Uterus (tissue), 3 donors: ENCODE measurements at regions not wholly inside any gene's neighbourhood (a gene's known extent, or its start where the extent isn't known, plus 50 kb on each side); places are given as distances from the start of the nearest gene placed in this dataset.

Experiments used
- DNase-seq, 2 donors: peaks; one replicate each; pipeline ENCODE4 v3.0.0-alpha.2; 2019 to 2020
- H3K27ac ChIP-seq, 2 donors: fragments of 200-600 bp; sonication (generic); 1 replicate in 1 of 2; 2 replicates in 1 of 2; pipeline ENCODE4 v1.5.1; 2016 to 2018
- H3K27me3 ChIP-seq, 2 donors: fragments of 200-600 bp; sonication (generic); one replicate each; pipeline ENCODE4 v1.5.1; 2018 to 2019; ENCODE audit warnings: control low read depth in 1 of 2
- H3K36me3 ChIP-seq, 2 donors: fragments of 200-600 bp; sonication (generic); one replicate each; pipeline ENCODE4 v1.5.1; 2019; ENCODE audit warnings: control low read depth in 1 of 2
- H3K4me1 ChIP-seq, 2 donors: fragments of 200-600 bp; sonication (generic); one replicate each; pipeline ENCODE4 v1.5.1; 2018 to 2019; ENCODE audit warnings: control low read depth in 1 of 2
- H3K4me3 ChIP-seq, 2 donors: fragments of 200-600 bp; sonication (generic); 1 replicate in 1 of 2; 2 replicates in 1 of 2; pipeline ENCODE4 v1.5.1; 2018 to 2019; ENCODE audit warnings: mild to moderate bottlenecking in 1 of 2
- H3K9me3 ChIP-seq, 2 donors: fragments of 200-600 bp; sonication (generic); one replicate each; pipeline ENCODE4 v1.5.1; 2019; ENCODE audit warnings: control low read depth in 1 of 2
- CTCF ChIP-seq, 4 experiments: fragments of 200-600 bp in 2 of 4; fragments of 450-650 bp in 2 of 4; sonication (generic) in 2 of 4; IDR thresholded peaks; one replicate each; pipeline ENCODE4 v1.5.1; 2016 to 2019; ENCODE audit warnings: antibody characterized with exemption in 4 of 4, mild to moderate bottlenecking in 2 of 4, moderate library complexity in 1 of 4
- POLR2A ChIP-seq, 2 donors: fragments of 450-650 bp; IDR thresholded peaks; one replicate each; pipeline ENCODE4 v1.6.1; 2016; ENCODE audit warnings: antibody characterized with exemption in 2 of 2, mild to moderate bottlenecking in 1 of 2, moderate library complexity in 1 of 2
- intact Hi-C: fragments of 100-400 bp; cut with DNase I; formaldehyde crosslinking; loops from one replicate; pipeline ENCODE4 v1.15.1; 2023; ENCODE audit warnings: low total_unique reads
- donor health status: DM: yes; HTN: yes; CAD: no.

DNA sequence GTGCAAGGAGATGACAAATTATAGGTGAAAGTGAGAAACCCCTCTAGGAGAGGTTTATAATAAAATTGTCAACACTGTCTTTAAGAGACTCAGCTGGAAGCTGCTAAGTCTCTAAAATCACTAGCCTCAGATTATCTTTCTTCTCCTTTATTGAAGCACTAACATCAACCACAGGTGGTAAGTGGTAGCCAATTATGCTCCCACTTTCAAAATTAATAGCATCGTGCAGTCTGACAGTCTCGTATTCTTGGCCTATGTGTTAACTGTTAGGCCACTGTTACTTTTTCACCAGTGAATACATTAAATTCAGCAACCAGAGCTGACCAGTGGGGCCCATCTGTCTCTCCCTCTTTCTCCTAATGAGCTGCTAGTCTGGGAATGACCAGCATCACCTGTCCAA is 674.1 kb downstream of the RAPGEF2 start:
- H3K27me3 ChIP-seq = no peaks in the 10 kb centered on the region
- H3K9me3 ChIP-seq = no peaks in the 10 kb centered on the region
- H3K4me1 ChIP-seq = no peaks in the 10 kb centered on the region
- H3K36me3 ChIP-seq = no peaks in the 10 kb centered on the region
- no peak overlapping the region for H3K27ac ChIP-seq
- H3K4me3 ChIP-seq = no peak overlapping the region
- no peak for DNase-seq
- TF ChIP-seq POLR2A (IDR thresholded peaks at IDR 0.05) (no peak), CTCF (IDR thresholded peaks at IDR 0.05) (no peak)
- intact Hi-C loops = no loop called here

GRCh38 chr4:159777689-159778088 is 674.8 kb downstream of the RAPGEF2 start:
- H3K4me3 ChIP-seq = no peak overlapping the region
- no peaks in the 10 kb centered on the region for H3K36me3 ChIP-seq
- DNase-seq = no peak
- H3K27ac ChIP-seq = no peak overlapping the region
- H3K9me3 ChIP-seq = no peaks in the 10 kb centered on the region
- TF ChIP-seq CTCF (IDR thresholded peaks at IDR 0.05) = no peak
- TF ChIP-seq POLR2A (IDR thresholded peaks at IDR 0.05) = no peak
- no peaks in the 10 kb centered on the region for H3K27me3 ChIP-seq
- H3K4me1 ChIP-seq = no peaks in the 10 kb centered on the region
- intact Hi-C loops = no loop called here

DNA sequence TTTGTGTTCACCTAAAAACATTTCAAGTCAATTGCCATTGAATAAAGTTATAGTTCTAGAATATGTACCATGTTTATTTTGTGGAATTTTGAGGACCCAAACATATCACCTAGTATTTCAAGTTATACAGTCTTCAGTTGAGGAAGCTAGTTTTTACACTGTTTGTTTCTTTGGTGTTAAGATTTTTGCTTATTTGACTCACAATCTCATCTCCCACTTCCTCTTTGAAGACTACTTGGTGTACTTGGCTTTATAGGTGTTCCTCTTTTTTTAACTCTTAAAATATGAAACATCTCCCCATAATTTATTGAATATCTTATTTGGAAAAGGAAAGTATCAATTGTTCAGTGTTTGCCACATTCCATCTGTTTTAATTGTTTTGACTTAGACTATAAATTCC is 675.4 kb downstream of the RAPGEF2 start:
- intact Hi-C loops = no loop called here
- Histone ChIP-seq H3K4me3 (no peak overlapping the region), H3K27ac (no peak overlapping the region), H3K4me1 (no peaks in the 10 kb centered on the region), H3K27me3 (no peaks in the 10 kb centered on the region), H3K36me3 (no peaks in the 10 kb centered on the region), H3K9me3 (no peaks in the 10 kb centered on the region)
- no peak for DNase-seq
- no peak for TF ChIP-seq POLR2A (IDR thresholded peaks at IDR 0.05)
- no peak for TF ChIP-seq CTCF (IDR thresholded peaks at IDR 0.05)

- TF ChIP-seq CTCF (IDR thresholded peaks at IDR 0.05) = no peak
- TF ChIP-seq POLR2A (IDR thresholded peaks at IDR 0.05) = no peak
- Histone ChIP-seq H3K4me3 (no peak overlapping the region), H3K4me1 (no peaks in the 10 kb centered on the region), H3K27me3 (no peaks in the 10 kb centered on the region), H3K27ac (no peak overlapping the region), H3K9me3 (no peaks in the 10 kb centered on the region), H3K36me3 (no peaks in the 10 kb centered on the region)
- intact Hi-C loops = no loop called here
- DNase-seq = no peak
Observed at GRCh38 chr4:159779716-159780115, 676.8 kb downstream of the RAPGEF2 start.

- Histone ChIP-seq H3K36me3 (no peaks in the 10 kb centered on the region), H3K4me3 (no peak overlapping the region), H3K27ac (no peak overlapping the region), H3K4me1 (no peaks in the 10 kb centered on the region), H3K9me3 (no peaks in the 10 kb centered on the region), H3K27me3 (no peaks in the 10 kb centered on the region)
- TF ChIP-seq POLR2A (IDR thresholded peaks at IDR 0.05) = no peak
- no peak for DNase-seq
- intact Hi-C loops = no loop called here
Observed at GRCh38 chr4:159780196-159780922, 677.5 kb downstream of the RAPGEF2 start.

- no peaks in the 10 kb centered on the region for H3K4me1 ChIP-seq
- no peak overlapping the region for H3K27ac ChIP-seq
- DNase-seq = no peak
- no peaks in the 10 kb centered on the region for H3K9me3 ChIP-seq
- no peaks in the 10 kb centered on the region for H3K36me3 ChIP-seq
- intact Hi-C loops = no loop called here
- no peak for TF ChIP-seq CTCF (IDR thresholded peaks at IDR 0.05)
- no peak overlapping the region for H3K4me3 ChIP-seq
- H3K27me3 ChIP-seq = no peaks in the 10 kb centered on the region
Observed at GRCh38 chr4:159787901-159788300, 685.0 kb downstream of the RAPGEF2 start.
